GM12878 (cell line): ENCODE measurements at regions not wholly inside any gene's neighbourhood (a gene's known extent, or its start where the extent isn't known, plus 50 kb on each side); places are given as distances from the start of the nearest gene placed in this dataset.

Experiments used
- ATAC-seq: fragments of 200-7000 bp; cut with Tn5 transposase; 3 replicates; pipeline ENCODE4 v1.9.1; 2020; ENCODE audit warnings: mild to moderate bottlenecking, moderate library complexity
- BruUV-seq: library from RNA; stranded (reverse); fragments of 400-500 nt; replicated peaks from 2 replicates; lab custom pipeline; 2021; lab: Mats Ljungman, UMichigan
- CTCF ChIA-PET: fragments of 300-600 bp; sonication (Branson Sonifier 250); formaldehyde crosslinking; extraction: SDS; loops from one replicate; lab custom pipeline; 2021; ENCODE audit warnings: inconsistent platforms; lab: Yijun Ruan, JAX
- POLR2A ChIA-PET: fragments of 350-600 bp; formaldehyde crosslinking; extraction: SDS; loops from one replicate; lab custom pipeline; 2021; ENCODE audit warnings: inconsistent platforms; lab: Charles Lee
- RAD21 ChIA-PET: fragments of 300-600 bp; sonication (Branson Sonifier 250); formaldehyde crosslinking; loops from one replicate; lab custom pipeline; 2023; ENCODE audit warnings: antibody characterized with exemption; ENCODE audit not compliant: unreplicated experiment; lab: Charles Lee
- SMC1A ChIA-PET: fragments of 300-600 bp; sonication (Branson Sonifier 250); formaldehyde crosslinking; loops from one replicate; lab custom pipeline; 2023; ENCODE audit not compliant: unreplicated experiment, uncharacterized antibody; lab: Charles Lee
- DNase-seq: peaks from one replicate; pipeline ENCODE4 v3.0.0-alpha.2; 2011; ENCODE audit warnings: low read depth, low spot score
- FAIRE-seq: peaks from 3 replicates; lab custom pipeline; 2011; peaks lifted over from hg19 to GRCh38; lab: Jason Lieb, UNC
- H2AFZ ChIP-seq: 2 replicates; pipeline ENCODE4 v1.6.0; 2011; ENCODE audit warnings: low read depth, low read length, control low read depth; ENCODE audit not compliant: control insufficient read depth
- H3K27ac ChIP-seq: 2 replicates; pipeline ENCODE4 v1.5.1; 2011; ENCODE audit warnings: control low read depth; ENCODE audit not compliant: control insufficient read depth, insufficient read depth
- H3K27me3 ChIP-seq, 2 experiments: replicated peaks in 1 of 2; 2 replicates each; pipeline versions ENCODE4 v1.6.0 to v1.6.1; 2011; ENCODE audit warnings: low read length in 1 of 2; ENCODE audit not compliant: control insufficient read depth in 2 of 2, insufficient read depth in 2 of 2
- H3K36me3 ChIP-seq, 2 experiments: 2 replicates each; pipeline ENCODE4 v1.5.1; 2011; ENCODE audit warnings: low read length in 1 of 2; ENCODE audit not compliant: control insufficient read depth in 2 of 2, insufficient read depth in 2 of 2
- H3K4me1 ChIP-seq: 2 replicates; pipeline ENCODE4 v1.6.1; 2011; ENCODE audit warnings: mild to moderate bottlenecking, low read length, moderate library complexity, mixed read lengths; ENCODE audit not compliant: control insufficient read depth, insufficient read depth
- H3K4me2 ChIP-seq: 2 replicates; pipeline ENCODE4 v1.6.0; 2011; ENCODE audit warnings: control low read depth; ENCODE audit not compliant: control insufficient read depth, insufficient read depth
- H3K4me3 ChIP-seq: fragments of 200-600 bp; sonication (generic); 2 replicates; pipeline ENCODE4 v1.5.1; 2016
- H3K79me2 ChIP-seq: 2 replicates; pipeline ENCODE4 v1.6.0; 2011; ENCODE audit warnings: low read length; ENCODE audit not compliant: control insufficient read depth, insufficient read depth
- H3K9ac ChIP-seq: 2 replicates; pipeline ENCODE4 v1.8.0; 2011; ENCODE audit warnings: low read length, control low read depth, mixed read lengths; ENCODE audit not compliant: control insufficient read depth, insufficient read depth
- H3K9me3 ChIP-seq: replicated peaks from 3 replicates; pipeline ENCODE4 v1.5.1; 2011; ENCODE audit warnings: mild to moderate bottlenecking, low read length; ENCODE audit not compliant: control insufficient read depth, insufficient read depth
- H4K20me1 ChIP-seq: 2 replicates; pipeline ENCODE4 v1.6.0; 2011; ENCODE audit not compliant: control insufficient read depth, insufficient read depth
- BMI1 ChIP-seq: fragments of 450-650 bp; IDR thresholded peaks from 2 replicates; pipeline ENCODE4 v1.6.1; 2016; ENCODE audit warnings: mild to moderate bottlenecking, moderate library complexity, borderline replicate concordance
- CBFB ChIP-seq: IDR thresholded peaks from 2 replicates; pipeline ENCODE4 v1.6.1; 2016; ENCODE audit warnings: antibody characterized with exemption, low read depth
- CBX3 ChIP-seq: fragments of 200-600 bp; sonication (generic); IDR thresholded peaks from 2 replicates; pipeline ENCODE4 v1.6.1; 2016; ENCODE audit warnings: low read depth, borderline replicate concordance
- E2F8 ChIP-seq: fragments of 450-650 bp; IDR thresholded peaks from 2 replicates; pipeline ENCODE4 v1.6.1; 2018; ENCODE audit warnings: mild to moderate bottlenecking, low read depth, moderate library complexity; ENCODE audit not compliant: partially characterized antibody
- EED ChIP-seq: sonication (generic); IDR thresholded peaks from 2 replicates; pipeline ENCODE4 v1.6.1; 2016; ENCODE audit warnings: antibody characterized with exemption, low read depth
- FOS ChIP-seq: IDR thresholded peaks from 3 replicates; pipeline ENCODE4 v1.6.1; 2011; ENCODE audit warnings: borderline replicate concordance; ENCODE audit not compliant: insufficient read length; ENCODE audit errors: extremely low read depth
- FOXK2 ChIP-seq: fragments of 450-650 bp; IDR thresholded peaks from 2 replicates; pipeline ENCODE4 v1.6.1; 2017; ENCODE audit warnings: mild to moderate bottlenecking, moderate library complexity
- FOXM1 ChIP-seq: IDR thresholded peaks from 2 replicates; pipeline ENCODE4 v1.6.1; 2012; ENCODE audit warnings: low read depth, mild to moderate bottlenecking, inconsistent platforms, low read length, moderate library complexity
- KDM1A ChIP-seq: fragments of 200-600 bp; sonication (generic); IDR thresholded peaks from 2 replicates; pipeline ENCODE4 v1.6.1; 2016; ENCODE audit warnings: borderline replicate concordance
- MEF2B ChIP-seq: fragments of 450-650 bp; IDR thresholded peaks from 2 replicates; pipeline ENCODE4 v1.6.1; 2018; ENCODE audit warnings: mild to moderate bottlenecking, moderate library complexity; ENCODE audit not compliant: partially characterized antibody, poor library complexity, severe bottlenecking
- RELB ChIP-seq: fragments of 450-650 bp; IDR thresholded peaks from 2 replicates; pipeline ENCODE4 v1.6.1; 2017; ENCODE audit warnings: low read depth, mild to moderate bottlenecking, moderate library complexity
- SUPT20H ChIP-seq: IDR thresholded peaks from 2 replicates; pipeline ENCODE4 v1.6.1; 2011; ENCODE audit warnings: low read depth, mild to moderate bottlenecking, low read length, moderate library complexity, borderline replicate concordance; ENCODE audit not compliant: control insufficient read depth
- TAF1 ChIP-seq: IDR thresholded peaks from 2 replicates; pipeline ENCODE4 v1.6.1; 2011; ENCODE audit warnings: mild to moderate bottlenecking, low read depth, low read length, borderline replicate concordance
- ZNF622 ChIP-seq: fragments of 450-650 bp; IDR thresholded peaks from 2 replicates; pipeline ENCODE4 v1.6.1; 2017; ENCODE audit warnings: mild to moderate bottlenecking, inconsistent platforms
- ZNF687 ChIP-seq: fragments of 450-650 bp; IDR thresholded peaks from 2 replicates; pipeline ENCODE4 v1.6.1; 2017; ENCODE audit warnings: mild to moderate bottlenecking, moderate library complexity
- WGBS: methylation state at CpG from one replicate; pipeline ENCODE4 v1.1.6; 2016; ENCODE audit warnings: low lambda C conversion rate; ENCODE audit not compliant: insufficient replicate concordance, insufficient coverage; ENCODE audit errors: missing lambda C conversion rate; 5-methylcytosine and 5-hydroxymethylcytosine counted together
- in situ Hi-C: fragments of 300-500 bp; cut with MboI; formaldehyde crosslinking; loops from 9 replicates; pipeline ENCODE4 v1.14.3; 2018; ENCODE audit warnings: mixed read lengths
- intact Hi-C: fragments of 100-400 bp; cut with micrococcal nuclease; formaldehyde crosslinking; loops from one replicate; pipeline ENCODE4 v1.14.2; 2022; ENCODE audit not compliant: unreplicated experiment

GRCh38 chr3:124498891-124499290, 231.4 kb upstream of the UMPS start:
- H3K4me2 ChIP-seq: no peak overlapping the region
- FAIRE-seq: no peak
- in situ Hi-C loops: no loop called here
- H3K9me3 ChIP-seq: no peaks in the 10 kb centered on the region
- BruUV-seq: no TSS peak
- no peaks in the 10 kb centered on the region for H3K79me2 ChIP-seq
- ChIA-PET POLR2A (no interaction called here), CTCF (interaction anchor here (1.6 kb wide), 1 partner anchor 60 kb away, joined by 4 read pairs; no protein-coding TSS in a partner anchor), RAD21 (no interaction called here), SMC1A (no interaction called here)
- H3K36me3 ChIP-seq: no peaks in the 10 kb centered on the region
- ATAC-seq: no peak
- H3K27me3 ChIP-seq: no peaks in the 10 kb centered on the region; a peak in 2 of 4 replicates
- H3K27ac ChIP-seq: no peak overlapping the region
- no peaks in the 10 kb centered on the region for H3K4me1 ChIP-seq
- TF ChIP-seq RELB: no peak
- no peak for TF ChIP-seq FOXK2
- no peak for TF ChIP-seq KDM1A
- TF ChIP-seq E2F8: no peak
- TF ChIP-seq EED: no peak
- TF ChIP-seq FOS: no peak
- TF ChIP-seq BMI1: no peak
- TF ChIP-seq MEF2B: no peak
- no peak for TF ChIP-seq CBFB
- TF ChIP-seq ZNF622: no peak
- no peak for TF ChIP-seq TAF1
- no peak for TF ChIP-seq ZNF687
- TF ChIP-seq SUPT20H: no peak
- TF ChIP-seq FOXM1: no peak
- TF ChIP-seq CBX3: no peak
- no peak overlapping the region for H3K4me3 ChIP-seq
- WGBS: 30% methylated on average over 4 of the region's 4 CpGs
- H2AFZ ChIP-seq: no peak overlapping the region
- no peak overlapping the region for H3K9ac ChIP-seq
- no peaks in the 10 kb centered on the region for H4K20me1 ChIP-seq
- intact Hi-C loops: no loop called here
- no peak for DNase-seq
